Central memory CD8-positive, alpha-beta T cell (primary cell): ENCODE measurements at regions not wholly inside any gene's neighbourhood (a gene's known extent, or its start where the extent isn't known, plus 50 kb on each side); places are given as distances from the start of the nearest gene placed in this dataset.

Source experiments
- ATAC-seq: fragments of 150-1000 bp; cut with Tn5 transposase; replicated peaks from 2 replicates; pipeline ENCODE4 v1.10.0; 2022; ENCODE audit warnings: mild to moderate bottlenecking, moderate FRiP score, moderate number of reproducible peaks; ENCODE audit not compliant: poor library complexity, severe bottlenecking; ENCODE audit errors: extremely low read depth
- DNase-seq, 2 donors: peaks; one replicate each; pipeline ENCODE4 v3.0.0; 2021; ENCODE audit warnings: low spot score in 2 of 2
- H3K27ac Mint-ChIP-seq: one replicate; pipeline ENCODE4 v1.8.0; 2022; ENCODE audit warnings: low read depth, mild to moderate bottlenecking, moderate library complexity, mixed read lengths
- H3K27me3 Mint-ChIP-seq: one replicate; pipeline ENCODE4 v1.8.0; 2022; ENCODE audit warnings: mixed read lengths
- H3K36me3 Mint-ChIP-seq: one replicate; pipeline ENCODE4 v1.8.0; 2022; ENCODE audit warnings: mild to moderate bottlenecking, moderate library complexity, mixed read lengths; ENCODE audit not compliant: insufficient read depth
- H3K4me1 Mint-ChIP-seq: one replicate; pipeline ENCODE4 v1.8.0; 2022; ENCODE audit warnings: mixed read lengths
- H3K4me3 Mint-ChIP-seq: one replicate; pipeline ENCODE4 v1.8.0; 2022; ENCODE audit warnings: mild to moderate bottlenecking, moderate library complexity, mixed read lengths
- H3K9me3 Mint-ChIP-seq: one replicate; pipeline ENCODE4 v1.8.0; 2022; ENCODE audit warnings: mixed read lengths

- DNase-seq (no peak), ATAC-seq (no peak)
- no peak overlapping the region for H3K4me3 Mint-ChIP-seq
- no peaks in the 10 kb centered on the region for H3K27me3 Mint-ChIP-seq
- no peaks in the 10 kb centered on the region for H3K9me3 Mint-ChIP-seq
- no peak overlapping the region for H3K27ac Mint-ChIP-seq
- H3K36me3 Mint-ChIP-seq: no peaks in the 10 kb centered on the region
- no peaks in the 10 kb centered on the region for H3K4me1 Mint-ChIP-seq
These were observed 1717.7 kb upstream of the SEL1L start for GRCh38 chr14:83251402-83251801.

GRCh38 chr14:83253870-83254269 is 1720.2 kb upstream of the SEL1L start:
- peaks cover 5% of the 10 kb centered on the region for H3K9me3 Mint-ChIP-seq
- H3K27me3 Mint-ChIP-seq: no peaks in the 10 kb centered on the region
- no peak overlapping the region for H3K4me3 Mint-ChIP-seq
- no peak for DNase-seq
- H3K27ac Mint-ChIP-seq: no peak overlapping the region
- H3K4me1 Mint-ChIP-seq: no peaks in the 10 kb centered on the region
- H3K36me3 Mint-ChIP-seq: no peaks in the 10 kb centered on the region
- no peak for ATAC-seq

GRCh38 chr14:83255015-83255726 is 1721.5 kb upstream of the SEL1L start:
- Mint-ChIP-seq H3K4me3 (no peak overlapping the region), H3K27ac (no peak overlapping the region), H3K4me1 (no peaks in the 10 kb centered on the region), H3K9me3 (peaks cover 5% of the 10 kb centered on the region), H3K36me3 (no peaks in the 10 kb centered on the region), H3K27me3 (no peaks in the 10 kb centered on the region)
- no peak for DNase-seq
- no peak for ATAC-seq

GRCh38 chr14:83255727-83256090 is 1722.1 kb upstream of the SEL1L start:
- Mint-ChIP-seq H3K27ac (no peak overlapping the region), H3K4me1 (no peaks in the 10 kb centered on the region), H3K4me3 (no peak overlapping the region), H3K9me3 (peaks cover 5% of the 10 kb centered on the region), H3K36me3 (no peaks in the 10 kb centered on the region), H3K27me3 (no peaks in the 10 kb centered on the region)
- DNase-seq (no peak), ATAC-seq (no peak)

- no peak overlapping the region for H3K4me3 Mint-ChIP-seq
- no peak overlapping the region for H3K27ac Mint-ChIP-seq
These were observed 1724.1 kb upstream of the SEL1L start for GRCh38 chr14:83257466-83258439.

GRCh38 chr14:83260751-83261150 is 1727.1 kb upstream of the SEL1L start:
- Mint-ChIP-seq H3K27ac (no peak overlapping the region), H3K4me1 (no peaks in the 10 kb centered on the region), H3K36me3 (no peaks in the 10 kb centered on the region), H3K27me3 (no peaks in the 10 kb centered on the region), H3K9me3 (peaks cover 12% of the 10 kb centered on the region), H3K4me3 (no peak overlapping the region)
- ATAC-seq (no peak), DNase-seq (no peak)

More at GRCh38 chr14:83257466-83258439, 1724.1 kb upstream of the SEL1L start:
- ATAC-seq (no peak), DNase-seq (no peak)
- no peaks in the 10 kb centered on the region for H3K4me1 Mint-ChIP-seq
- peaks cover 12% of the 10 kb centered on the region for H3K9me3 Mint-ChIP-seq
- H3K27me3 Mint-ChIP-seq: no peaks in the 10 kb centered on the region
- H3K36me3 Mint-ChIP-seq: no peaks in the 10 kb centered on the region

- ATAC-seq: no peak
- no peak overlapping the region for H3K27ac Mint-ChIP-seq
These were observed 1735.9 kb upstream of the SEL1L start for GRCh38 chr14:83269583-83269982.

GRCh38 chr14:83271663-83272062 is 1738.0 kb upstream of the SEL1L start:
- Mint-ChIP-seq H3K4me3 (no peak overlapping the region), H3K27ac (no peak overlapping the region), H3K27me3 (no peaks in the 10 kb centered on the region), H3K36me3 (no peaks in the 10 kb centered on the region), H3K4me1 (no peaks in the 10 kb centered on the region), H3K9me3 (peaks cover 23% of the 10 kb centered on the region)
- no peak for DNase-seq
- no peak for ATAC-seq

More at GRCh38 chr14:83269583-83269982, 1735.9 kb upstream of the SEL1L start:
- no peaks in the 10 kb centered on the region for H3K36me3 Mint-ChIP-seq
- H3K27me3 Mint-ChIP-seq: no peaks in the 10 kb centered on the region
- no peaks in the 10 kb centered on the region for H3K4me1 Mint-ChIP-seq
- peaks cover 13% of the 10 kb centered on the region for H3K9me3 Mint-ChIP-seq
- DNase-seq: no peak
- H3K4me3 Mint-ChIP-seq: no peak overlapping the region

- Mint-ChIP-seq H3K27ac (no peak overlapping the region), H3K9me3 (peaks cover 32% of the 10 kb centered on the region)
- no peak for ATAC-seq
These were observed 1747.1 kb upstream of the SEL1L start for GRCh38 chr14:83280719-83281118.

GRCh38 chr14:83282706-83283105 is 1749.1 kb upstream of the SEL1L start:
- no peaks in the 10 kb centered on the region for H3K36me3 Mint-ChIP-seq
- no peak for ATAC-seq

More at GRCh38 chr14:83280719-83281118, 1747.1 kb upstream of the SEL1L start:
- H3K4me3 Mint-ChIP-seq: no peak overlapping the region
- no peaks in the 10 kb centered on the region for H3K27me3 Mint-ChIP-seq
- no peak for DNase-seq
- no peaks in the 10 kb centered on the region for H3K36me3 Mint-ChIP-seq
- H3K4me1 Mint-ChIP-seq: no peaks in the 10 kb centered on the region

GRCh38 chr14:83287300-83287699 is 1753.6 kb upstream of the SEL1L start:
- Mint-ChIP-seq H3K27me3 (no peaks in the 10 kb centered on the region), H3K4me1 (no peaks in the 10 kb centered on the region), H3K4me3 (no peak overlapping the region), H3K36me3 (no peaks in the 10 kb centered on the region), H3K9me3 (peaks cover 24% of the 10 kb centered on the region), H3K27ac (no peak overlapping the region)
- DNase-seq: no peak
- ATAC-seq: no peak

More at GRCh38 chr14:83282706-83283105, 1749.1 kb upstream of the SEL1L start:
- Mint-ChIP-seq H3K4me1 (no peaks in the 10 kb centered on the region), H3K4me3 (no peak overlapping the region), H3K27me3 (no peaks in the 10 kb centered on the region), H3K27ac (no peak overlapping the region), H3K9me3 (peaks cover 26% of the 10 kb centered on the region)
- DNase-seq: no peak

- H3K27me3 Mint-ChIP-seq: no peaks in the 10 kb centered on the region
- H3K9me3 Mint-ChIP-seq: peaks cover 30% of the 10 kb centered on the region
- no peaks in the 10 kb centered on the region for H3K36me3 Mint-ChIP-seq
- no peak overlapping the region for H3K4me3 Mint-ChIP-seq
- no peaks in the 10 kb centered on the region for H3K4me1 Mint-ChIP-seq
- H3K27ac Mint-ChIP-seq: no peak overlapping the region
- no peak for DNase-seq
- no peak for ATAC-seq
These were observed 1755.7 kb upstream of the SEL1L start for GRCh38 chr14:83289390-83289789.

- H3K9me3 Mint-ChIP-seq: peaks cover 30% of the 10 kb centered on the region
- H3K27ac Mint-ChIP-seq: no peak overlapping the region
- H3K4me1 Mint-ChIP-seq: no peaks in the 10 kb centered on the region
These were observed 1756.2 kb upstream of the SEL1L start for GRCh38 chr14:83289896-83290295.

More at GRCh38 chr14:83289896-83290295, 1756.2 kb upstream of the SEL1L start:
- no peak for ATAC-seq
- DNase-seq: no peak
- Mint-ChIP-seq H3K36me3 (no peaks in the 10 kb centered on the region), H3K4me3 (no peak overlapping the region), H3K27me3 (no peaks in the 10 kb centered on the region)
